ENCODE measurements at regions not wholly inside any gene's neighbourhood (a gene's known extent, or its start where the extent isn't known, plus 50 kb on each side); places are given as distances from the start of the nearest gene placed in this dataset.

- DNase-seq = no peak
Observed at GRCh38 chr2:16266571-16266970, 326.2 kb downstream of the MYCN start.

GRCh38 chr2:16264931-16265540 lies 324.7 kb downstream of the MYCN start:
- no peak for DNase-seq

GRCh38 chr2:16264491-16264890 lies 324.1 kb downstream of the MYCN start:
- DNase-seq = no peak

- DNase-seq = no peak
Observed at GRCh38 chr2:16263241-16263890, 323.0 kb downstream of the MYCN start.

GRCh38 chr2:16262526-16263178 lies 322.3 kb downstream of the MYCN start:
- no peak for DNase-seq

- no peak for DNase-seq
Observed at GRCh38 chr2:16261791-16262190, 321.4 kb downstream of the MYCN start.

- no peak for DNase-seq
Observed at GRCh38 chr2:16261071-16261470, 320.7 kb downstream of the MYCN start.

- DNase-seq = no peak
Observed at GRCh38 chr2:16260041-16260830, 319.9 kb downstream of the MYCN start.

GRCh38 chr2:16259010-16259409 lies 318.7 kb downstream of the MYCN start:
- DNase-seq = no peak

GRCh38 chr2:16258350-16258749 lies 318.0 kb downstream of the MYCN start:
- no peak for DNase-seq

- DNase-seq = no peak
Observed at GRCh38 chr2:16257322-16258028, 317.1 kb downstream of the MYCN start.

GRCh38 chr2:16256601-16257321 lies 316.4 kb downstream of the MYCN start:
- no peak for DNase-seq

GRCh38 chr2:16255120-16255519 lies 314.8 kb downstream of the MYCN start:
- no peak for DNase-seq

- no peak for DNase-seq
Observed at GRCh38 chr2:16254356-16254965, 314.1 kb downstream of the MYCN start.

- DNase-seq = no peak
Observed at GRCh38 chr2:16253291-16253690, 312.9 kb downstream of the MYCN start.

GRCh38 chr2:16252891-16253290 lies 312.5 kb downstream of the MYCN start:
- DNase-seq = no peak

- DNase-seq = no peak
Observed at GRCh38 chr2:16252251-16252650, 311.9 kb downstream of the MYCN start.

GRCh38 chr2:16251511-16252225 lies 311.3 kb downstream of the MYCN start:
- DNase-seq = no peak

GRCh38 chr2:16250886-16251285 lies 310.5 kb downstream of the MYCN start:
- no peak for DNase-seq

GRCh38 chr2:16250466-16250865 lies 310.1 kb downstream of the MYCN start:
- DNase-seq = no peak

- no peak for DNase-seq
Observed at GRCh38 chr2:16250056-16250425, 309.7 kb downstream of the MYCN start.

Measured in NCI-H2171 (cell line).